ENCODE measurements at regions not wholly inside any gene's neighbourhood (a gene's known extent, or its start where the extent isn't known, plus 50 kb on each side); places are given as distances from the start of the nearest gene placed in this dataset.
"Not testable (repeated sequence)": the region's sequence is repeated elsewhere in the genome, so short reads cannot be mapped to it uniquely, and the experiment has no call there.

- DNase-seq, result no peak
Measured at GRCh38 chr5:71771191-71771590, 52.1 kb downstream of the CARTPT start.

- DNase-seq, result no peak
Measured at GRCh38 chr5:71778678-71779276, 59.7 kb downstream of the CARTPT start.

GRCh38 chr5:71780597-71780996 lies 61.5 kb downstream of the CARTPT start:
- DNase-seq, result no peak

- DNase-seq, result no peak
Measured at GRCh38 chr5:71782393-71782770, 63.3 kb downstream of the CARTPT start.

GRCh38 chr5:71782771-71783770 lies 64.0 kb downstream of the CARTPT start:
- peak; percentile 23 to 30 for DNase-seq

- no peak for DNase-seq
Measured at GRCh38 chr5:71783891-71784290, 64.8 kb downstream of the CARTPT start.

GRCh38 chr5:71786337-71787055 lies 67.4 kb downstream of the CARTPT start:
- no peak for DNase-seq

GRCh38 chr5:71788794-71789193 lies 69.7 kb downstream of the CARTPT start:
- DNase-seq, result no peak

- no peak for DNase-seq
Measured at GRCh38 chr5:71789746-71790145, 70.7 kb downstream of the CARTPT start.

GRCh38 chr5:71790433-71790832 lies 71.4 kb downstream of the CARTPT start:
- DNase-seq, result no peak

- not testable (repeated sequence) for DNase-seq
Measured at GRCh38 chr5:71792041-71792440, 73.0 kb downstream of the CARTPT start.

GRCh38 chr5:71794061-71794695 lies 75.1 kb downstream of the CARTPT start:
- DNase-seq, result no peak

GRCh38 chr5:71802673-71803072 lies 83.6 kb downstream of the CARTPT start:
- no peak for DNase-seq

GRCh38 chr5:71806711-71807110 lies 87.6 kb downstream of the CARTPT start:
- DNase-seq, result no peak

- DNase-seq, result no peak
Measured at GRCh38 chr5:71807909-71808308, 88.8 kb downstream of the CARTPT start.

- DNase-seq, result no peak
Measured at GRCh38 chr5:71809446-71809845, 90.4 kb downstream of the CARTPT start.

GRCh38 chr5:71810023-71810422 lies 90.9 kb downstream of the CARTPT start:
- no peak for DNase-seq

- no peak for DNase-seq
Measured at GRCh38 chr5:71810471-71811195, 91.6 kb downstream of the CARTPT start.

- DNase-seq, result no peak
Measured at GRCh38 chr5:71811779-71812178, 92.7 kb downstream of the CARTPT start.

- no peak for DNase-seq
Measured at GRCh38 chr5:71816307-71816706, 97.2 kb downstream of the CARTPT start.

- DNase-seq, result no peak
Measured at GRCh38 chr5:71817891-71818290, 98.8 kb downstream of the CARTPT start.

GRCh38 chr5:71821029-71821428 lies 102.0 kb downstream of the CARTPT start:
- DNase-seq, result no peak

All from CD4-positive, alpha-beta T cell treated with Interleukin-4 for 1 hour (primary cell).